Neutrophil (primary cell): ENCODE measurements at regions not wholly inside any gene's neighbourhood (a gene's known extent, or its start where the extent isn't known, plus 50 kb on each side); places are given as distances from the start of the nearest gene placed in this dataset.
"Not testable (repeated sequence)": the region's sequence is repeated elsewhere in the genome, so short reads cannot be mapped to it uniquely, and the experiment has no call there.

Experiments used
- H3K27ac ChIP-seq: fragments of 200-600 bp; sonication (generic); 2 replicates; pipeline ENCODE4 v1.5.1; 2016; ENCODE audit warnings: mild to moderate bottlenecking, moderate library complexity
- H3K27me3 ChIP-seq: fragments of 200-600 bp; sonication (generic); 2 replicates; pipeline ENCODE4 v1.6.0; 2016; ENCODE audit warnings: mild to moderate bottlenecking
- H3K36me3 ChIP-seq: fragments of 200-600 bp; sonication (generic); 2 replicates; pipeline ENCODE4 v1.5.1; 2017
- H3K4me1 ChIP-seq, 2 experiments: fragments of 200-600 bp in 1 of 2; sonication (generic) in 1 of 2; 1 replicate in 1 of 2; 2 replicates in 1 of 2; pipeline versions ENCODE4 v1.5.1 to v1.6.1; 2013 to 2016; ENCODE audit warnings: low read depth in 1 of 2, low read length in 1 of 2, mild to moderate bottlenecking in 1 of 2, moderate library complexity in 1 of 2; ENCODE audit not compliant: control insufficient read depth in 1 of 2, insufficient read depth in 1 of 2
- H3K4me3 ChIP-seq, 2 experiments: fragments of 200-600 bp in 1 of 2; sonication (generic) in 1 of 2; 1 replicate in 1 of 2; 2 replicates in 1 of 2; pipeline ENCODE4 v1.5.1; 2013 to 2016; ENCODE audit warnings: low read depth in 1 of 2, low read length in 1 of 2, mild to moderate bottlenecking in 1 of 2, moderate library complexity in 1 of 2
- H3K9me3 ChIP-seq: fragments of 200-600 bp; sonication (generic); 2 replicates; pipeline ENCODE4 v1.5.1; 2016
- TF ChIP-seq, protein P1 (sequence below): fragments of 200-600 bp; sonication (generic); IDR thresholded peaks from 2 replicates; pipeline ENCODE4 v1.5.1; 2016; ENCODE audit warnings: antibody characterized with exemption

DNA sequence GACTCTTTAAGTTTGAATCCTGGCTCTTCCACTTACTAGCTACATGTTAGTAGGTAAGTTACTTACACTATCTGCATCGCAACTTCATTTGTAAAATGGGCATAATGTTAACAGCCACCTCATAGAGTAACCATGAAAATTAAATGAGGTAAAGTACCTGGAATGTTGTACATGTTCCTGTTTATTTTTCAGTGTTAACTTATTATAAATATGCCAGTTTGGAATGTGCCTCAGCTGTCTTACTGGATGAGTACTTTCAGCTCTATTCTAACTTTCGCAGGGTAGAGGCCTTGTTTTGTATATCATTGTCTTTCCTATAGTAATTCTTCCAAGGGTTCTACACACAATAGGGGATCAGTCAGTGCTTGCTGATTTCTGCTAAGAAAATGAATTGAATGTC is 167.4 kb downstream of the DUSP10 start:
- H3K9me3 ChIP-seq: no peaks in the 10 kb centered on the region
- TF ChIP-seq, protein P1, sequence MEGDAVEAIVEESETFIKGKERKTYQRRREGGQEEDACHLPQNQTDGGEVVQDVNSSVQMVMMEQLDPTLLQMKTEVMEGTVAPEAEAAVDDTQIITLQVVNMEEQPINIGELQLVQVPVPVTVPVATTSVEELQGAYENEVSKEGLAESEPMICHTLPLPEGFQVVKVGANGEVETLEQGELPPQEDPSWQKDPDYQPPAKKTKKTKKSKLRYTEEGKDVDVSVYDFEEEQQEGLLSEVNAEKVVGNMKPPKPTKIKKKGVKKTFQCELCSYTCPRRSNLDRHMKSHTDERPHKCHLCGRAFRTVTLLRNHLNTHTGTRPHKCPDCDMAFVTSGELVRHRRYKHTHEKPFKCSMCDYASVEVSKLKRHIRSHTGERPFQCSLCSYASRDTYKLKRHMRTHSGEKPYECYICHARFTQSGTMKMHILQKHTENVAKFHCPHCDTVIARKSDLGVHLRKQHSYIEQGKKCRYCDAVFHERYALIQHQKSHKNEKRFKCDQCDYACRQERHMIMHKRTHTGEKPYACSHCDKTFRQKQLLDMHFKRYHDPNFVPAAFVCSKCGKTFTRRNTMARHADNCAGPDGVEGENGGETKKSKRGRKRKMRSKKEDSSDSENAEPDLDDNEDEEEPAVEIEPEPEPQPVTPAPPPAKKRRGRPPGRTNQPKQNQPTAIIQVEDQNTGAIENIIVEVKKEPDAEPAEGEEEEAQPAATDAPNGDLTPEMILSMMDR: no peak
- no peak overlapping the region for H3K4me3 ChIP-seq

DNA sequence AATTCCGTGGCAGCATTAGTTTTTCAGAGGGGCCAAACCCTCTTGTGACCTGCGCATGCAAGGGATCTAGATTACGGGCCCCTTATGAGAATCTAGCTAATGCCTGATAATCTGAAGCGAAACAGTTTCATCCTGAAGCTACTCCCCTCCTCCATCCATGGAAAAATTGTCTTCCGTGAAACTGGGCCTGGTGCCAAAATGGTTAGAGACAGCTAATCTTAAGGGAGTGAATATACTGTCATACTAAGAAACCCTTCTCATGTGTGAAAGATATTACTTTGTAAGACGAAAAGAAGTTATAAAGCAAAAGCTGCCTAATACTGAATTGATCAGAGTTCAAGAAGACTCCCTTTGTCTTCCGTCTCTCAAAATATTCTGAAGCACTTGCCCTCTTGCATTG is 166.3 kb downstream of the DUSP10 start:
- Histone ChIP-seq H3K9me3 (no peaks in the 10 kb centered on the region), H3K4me1 (no peaks in the 10 kb centered on the region), H3K27ac (no peak overlapping the region), H3K4me3 (no peak overlapping the region), H3K27me3 (no peaks in the 10 kb centered on the region), H3K36me3 (no peaks in the 10 kb centered on the region)
- TF ChIP-seq, protein P1: no peak

More for the DNA sequence above, 167.4 kb downstream of the DUSP10 start:
- Histone ChIP-seq H3K36me3 (no peaks in the 10 kb centered on the region), H3K27ac (no peak overlapping the region), H3K4me1 (no peaks in the 10 kb centered on the region), H3K27me3 (no peaks in the 10 kb centered on the region)

DNA sequence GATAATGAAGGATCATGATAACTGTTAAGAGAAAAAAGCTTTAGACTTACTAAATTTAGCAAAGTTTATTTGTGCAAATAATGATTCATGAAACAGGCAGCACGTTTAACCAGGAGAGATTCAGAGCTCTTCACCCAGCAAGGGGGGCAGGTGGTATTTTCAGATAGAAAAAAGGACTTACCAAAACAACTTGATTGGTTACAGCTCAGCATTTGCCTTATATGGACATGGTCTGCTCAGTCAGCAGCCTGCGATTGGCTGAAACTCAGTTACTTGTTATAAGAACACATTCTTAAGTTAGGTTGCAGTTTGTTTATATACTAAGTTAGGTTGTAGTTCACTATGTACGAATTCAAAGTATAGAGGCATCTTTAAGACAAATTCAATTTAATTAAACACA is 165.6 kb downstream of the DUSP10 start:
- Histone ChIP-seq H3K36me3 (no peaks in the 10 kb centered on the region), H3K9me3 (no peaks in the 10 kb centered on the region), H3K27me3 (no peaks in the 10 kb centered on the region), H3K27ac (no peak overlapping the region), H3K4me3 (no peak overlapping the region), H3K4me1 (no peaks in the 10 kb centered on the region)
- TF ChIP-seq, protein P1: no peak

DNA sequence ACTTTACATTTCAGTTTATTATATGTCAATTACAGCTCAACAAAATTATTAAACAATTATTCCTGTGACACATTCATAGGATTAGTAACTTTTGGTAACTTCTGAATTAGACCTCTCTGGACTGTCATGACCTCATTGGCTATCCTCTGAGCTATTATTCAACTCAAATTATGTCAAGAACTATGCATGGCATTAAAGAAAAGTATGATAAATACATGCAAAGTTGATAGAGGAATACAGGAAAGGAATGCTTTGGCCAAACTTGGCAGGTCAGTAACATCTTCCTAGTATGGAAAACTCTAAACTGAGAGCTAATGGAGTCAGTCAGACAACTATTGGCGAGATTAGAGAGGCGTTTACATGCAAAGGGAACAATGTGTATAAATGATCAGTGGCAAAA is 158.4 kb downstream of the DUSP10 start:
- Histone ChIP-seq H3K27me3 (no peaks in the 10 kb centered on the region), H3K4me1 (no peaks in the 10 kb centered on the region), H3K27ac (no peak overlapping the region), H3K36me3 (no peaks in the 10 kb centered on the region), H3K4me3 (no peak overlapping the region), H3K9me3 (no peaks in the 10 kb centered on the region)
- TF ChIP-seq, protein P1: no peak

DNA sequence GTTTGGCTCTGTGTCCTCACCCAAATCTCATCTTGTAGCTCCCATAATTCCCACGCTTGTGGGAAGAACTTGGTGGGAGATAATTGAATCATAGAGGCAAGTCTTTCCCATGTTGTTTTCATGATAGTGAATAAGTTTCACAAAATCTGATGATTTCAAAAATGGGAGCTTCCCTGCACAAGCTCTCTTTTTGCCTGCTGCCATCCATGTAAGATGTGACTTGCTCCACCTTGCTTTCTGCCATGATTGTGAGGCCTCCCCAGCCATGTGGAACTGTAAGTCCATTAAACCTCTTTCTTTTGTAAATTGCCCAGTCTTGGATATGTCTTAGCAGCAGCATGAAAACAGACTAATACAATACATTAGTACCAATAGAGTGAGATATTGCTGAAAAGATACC is 154.9 kb downstream of the DUSP10 start:
- H3K4me1 ChIP-seq, H3K36me3 ChIP-seq, H3K27me3 ChIP-seq, H3K4me3 ChIP-seq, H3K9me3 ChIP-seq, H3K27ac ChIP-seq: not testable (repeated sequence)

DNA sequence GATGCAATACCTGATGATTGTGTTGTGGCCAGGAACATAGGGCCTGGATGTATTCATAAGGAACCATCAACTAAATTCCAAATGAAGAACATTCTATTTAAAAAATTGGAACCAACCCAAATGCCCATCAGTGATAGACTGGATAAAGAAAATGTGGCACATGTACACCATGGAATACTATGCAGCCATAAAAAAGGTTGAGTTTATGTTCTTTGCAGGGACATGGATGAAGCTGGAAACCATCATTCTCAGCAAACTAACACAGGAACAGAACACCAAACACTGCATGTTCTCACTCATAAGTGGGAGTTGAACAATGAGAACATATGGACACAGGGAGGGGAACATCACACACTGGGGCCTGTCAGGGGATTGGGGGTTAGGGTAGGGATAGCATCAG is 150.6 kb downstream of the DUSP10 start:
- not testable (repeated sequence) for H3K9me3 ChIP-seq, H3K4me3 ChIP-seq, H3K4me1 ChIP-seq, H3K27ac ChIP-seq, H3K27me3 ChIP-seq, H3K36me3 ChIP-seq

DNA sequence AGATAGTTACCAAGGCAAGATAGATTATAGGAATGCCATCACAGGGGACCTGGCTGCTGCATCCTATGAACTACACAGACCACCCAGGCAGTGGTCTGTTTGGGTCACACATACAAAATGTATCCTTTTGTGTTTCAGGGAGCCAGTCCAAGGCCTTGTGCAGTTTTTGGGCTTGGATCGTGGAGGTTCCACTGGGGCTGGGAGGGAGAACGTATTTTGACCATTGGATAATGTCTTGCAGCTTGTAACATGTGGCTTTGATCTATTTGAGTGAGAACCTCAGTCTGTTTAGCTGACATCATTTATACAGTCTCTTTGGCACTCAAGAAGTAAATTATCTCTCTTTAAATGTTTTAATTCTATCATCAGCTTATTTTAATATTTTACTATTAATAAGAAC is 147.3 kb downstream of the DUSP10 start:
- TF ChIP-seq, protein P1: no peak
- Histone ChIP-seq H3K27me3 (no peaks in the 10 kb centered on the region), H3K4me1 (no peaks in the 10 kb centered on the region), H3K4me3 (no peak overlapping the region), H3K36me3 (no peaks in the 10 kb centered on the region), H3K27ac (no peak overlapping the region), H3K9me3 (no peaks in the 10 kb centered on the region)
